ENCODE measurements at regions not wholly inside any gene's neighbourhood (a gene's known extent, or its start where the extent isn't known, plus 50 kb on each side); places are given as distances from the start of the nearest gene placed in this dataset.

DNA sequence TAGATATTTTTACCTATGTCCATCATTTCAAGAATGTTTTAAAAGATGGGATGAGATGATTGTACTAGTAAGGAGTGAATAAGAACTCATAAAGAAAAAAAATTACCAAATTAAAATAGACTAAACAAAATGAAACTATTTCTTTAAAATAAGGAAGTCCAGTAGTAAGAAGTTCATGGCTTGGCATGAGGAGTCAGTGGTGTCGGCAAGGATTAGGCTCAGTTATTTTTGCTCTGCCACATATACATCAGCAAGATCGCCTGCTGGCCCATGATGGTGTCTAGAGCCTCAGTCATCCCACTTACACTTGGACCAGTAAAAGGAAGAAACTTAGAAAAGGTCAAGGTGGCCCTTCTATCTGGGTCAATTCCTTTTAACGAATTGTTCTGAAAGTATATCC, 300.9 kb upstream of the SLC8A1 start:
- no peaks in the 10 kb centered on the region for H3K27me3 ChIP-seq (replicated peaks; ENCODE audit: control insufficient read depth, insufficient read depth, low read length)
- BruUV-seq (replicated peaks), result no TSS peak
- POLR2A ChIA-PET, result no interaction called here
- H3K9me3 Mint-ChIP-seq (ENCODE audit: unreplicated experiment), result no peaks in the 10 kb centered on the region
- no peak overlapping the region for H3K27ac Mint-ChIP-seq (ENCODE audit: unreplicated experiment)
- intact Hi-C loops (cut with micrococcal nuclease; ENCODE audit: unreplicated experiment), result no loop called here
- no peaks in the 10 kb centered on the region for H3K27me3 Mint-ChIP-seq (ENCODE audit: insufficient read depth, unreplicated experiment)
- no peaks in the 10 kb centered on the region for H3K4me1 Mint-ChIP-seq (ENCODE audit: low read depth, unreplicated experiment)
- H3K4me3 ChIP-seq (ENCODE audit: low read depth, low read length), result no peak overlapping the region
- TF ChIP-seq, protein P1, sequence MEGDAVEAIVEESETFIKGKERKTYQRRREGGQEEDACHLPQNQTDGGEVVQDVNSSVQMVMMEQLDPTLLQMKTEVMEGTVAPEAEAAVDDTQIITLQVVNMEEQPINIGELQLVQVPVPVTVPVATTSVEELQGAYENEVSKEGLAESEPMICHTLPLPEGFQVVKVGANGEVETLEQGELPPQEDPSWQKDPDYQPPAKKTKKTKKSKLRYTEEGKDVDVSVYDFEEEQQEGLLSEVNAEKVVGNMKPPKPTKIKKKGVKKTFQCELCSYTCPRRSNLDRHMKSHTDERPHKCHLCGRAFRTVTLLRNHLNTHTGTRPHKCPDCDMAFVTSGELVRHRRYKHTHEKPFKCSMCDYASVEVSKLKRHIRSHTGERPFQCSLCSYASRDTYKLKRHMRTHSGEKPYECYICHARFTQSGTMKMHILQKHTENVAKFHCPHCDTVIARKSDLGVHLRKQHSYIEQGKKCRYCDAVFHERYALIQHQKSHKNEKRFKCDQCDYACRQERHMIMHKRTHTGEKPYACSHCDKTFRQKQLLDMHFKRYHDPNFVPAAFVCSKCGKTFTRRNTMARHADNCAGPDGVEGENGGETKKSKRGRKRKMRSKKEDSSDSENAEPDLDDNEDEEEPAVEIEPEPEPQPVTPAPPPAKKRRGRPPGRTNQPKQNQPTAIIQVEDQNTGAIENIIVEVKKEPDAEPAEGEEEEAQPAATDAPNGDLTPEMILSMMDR (IDR thresholded peaks at IDR 0.05; ENCODE audit: insufficient read depth in 1 of 2, low read depth in 1 of 2, low read length in 1 of 2, severe bottlenecking in 1 of 2, unreplicated experiment in 1 of 2), result no peak
- no peak overlapping the region for H3K4me3 Mint-ChIP-seq (ENCODE audit: unreplicated experiment)
- no peaks in the 10 kb centered on the region for H3K9me3 ChIP-seq
- H3K36me3 ChIP-seq (ENCODE audit: control insufficient read depth, insufficient read depth, low read length), result no peaks in the 10 kb centered on the region
- DNase-seq, result no peak
- H3K36me3 Mint-ChIP-seq (ENCODE audit: insufficient read depth, unreplicated experiment), result no peaks in the 10 kb centered on the region
- CTCF ChIA-PET, result no interaction called here
- H3K4me1 ChIP-seq, result no peaks in the 10 kb centered on the region

- Mint-ChIP-seq H3K27ac (ENCODE audit: unreplicated experiment) (no peak overlapping the region), H3K27me3 (ENCODE audit: insufficient read depth, unreplicated experiment) (no peaks in the 10 kb centered on the region), H3K36me3 (ENCODE audit: insufficient read depth, unreplicated experiment) (no peaks in the 10 kb centered on the region), H3K9me3 (ENCODE audit: unreplicated experiment) (no peaks in the 10 kb centered on the region), H3K4me1 (ENCODE audit: low read depth, unreplicated experiment) (no peaks in the 10 kb centered on the region), H3K4me3 (ENCODE audit: unreplicated experiment) (no peak overlapping the region)
- TF ChIP-seq, protein P1 (IDR thresholded peaks at IDR 0.05; ENCODE audit: insufficient read depth in 1 of 2, low read depth in 1 of 2, low read length in 1 of 2, severe bottlenecking in 1 of 2, unreplicated experiment in 1 of 2), result no peak
- no peaks in the 10 kb centered on the region for H3K36me3 ChIP-seq (ENCODE audit: control insufficient read depth, insufficient read depth, low read length)
- ChIA-PET CTCF (no interaction called here), POLR2A (no interaction called here)
- H3K4me3 ChIP-seq (ENCODE audit: low read depth, low read length), result no peak overlapping the region
- intact Hi-C loops (cut with micrococcal nuclease; ENCODE audit: unreplicated experiment), result no loop called here
- no peaks in the 10 kb centered on the region for H3K27me3 ChIP-seq (replicated peaks; ENCODE audit: control insufficient read depth, insufficient read depth, low read length)
- H3K4me1 ChIP-seq, result no peaks in the 10 kb centered on the region
- DNase-seq, result no peak
- BruUV-seq (replicated peaks), result no TSS peak
- H3K9me3 ChIP-seq, result no peaks in the 10 kb centered on the region
These were observed 303.0 kb upstream of the SLC8A1 start for GRCh38 chr2:40754912-40755311.

DNA sequence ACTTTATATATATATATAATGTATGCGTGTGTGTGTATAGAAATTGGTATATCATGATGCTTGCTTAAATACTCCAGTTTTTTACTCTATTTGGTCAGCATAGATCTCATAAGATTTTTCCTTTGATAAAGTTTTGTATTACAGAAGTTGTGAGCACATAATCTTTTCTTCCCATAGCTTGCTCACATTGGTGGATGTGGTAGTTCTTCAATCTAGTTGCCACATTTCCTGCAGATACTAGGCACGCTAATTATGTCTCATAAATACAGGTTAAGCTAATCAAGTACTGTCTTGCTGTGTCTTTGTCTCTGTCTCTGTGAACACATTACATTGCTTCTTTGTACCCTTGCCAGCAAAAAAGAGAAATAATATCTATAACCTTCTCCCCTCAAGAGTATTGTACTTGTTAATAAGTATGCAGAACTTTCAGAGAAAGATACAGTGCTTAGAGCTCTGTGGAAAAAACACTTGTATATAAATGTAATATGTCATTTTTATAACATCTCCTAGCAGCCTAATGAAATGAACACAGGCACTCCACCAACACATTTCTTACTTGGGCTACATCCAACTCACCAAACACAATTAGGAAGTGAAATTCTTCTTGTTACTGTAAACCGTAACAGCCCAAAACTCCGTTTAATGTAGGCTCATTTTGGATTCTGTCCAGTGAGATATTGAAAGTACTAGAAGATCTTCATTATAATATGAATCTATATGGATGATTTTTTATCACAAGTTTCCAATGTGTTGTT, 306.7 kb upstream of the SLC8A1 start:
- Histone ChIP-seq H3K27me3 (replicated peaks; ENCODE audit: control insufficient read depth, insufficient read depth, low read length) (no peaks in the 10 kb centered on the region), H3K4me1 (no peaks in the 10 kb centered on the region), H3K4me3 (ENCODE audit: low read depth, low read length) (no peak overlapping the region), H3K36me3 (ENCODE audit: control insufficient read depth, insufficient read depth, low read length) (no peaks in the 10 kb centered on the region), H3K9me3 (no peaks in the 10 kb centered on the region)
- Mint-ChIP-seq H3K9me3 (ENCODE audit: unreplicated experiment) (no peaks in the 10 kb centered on the region), H3K4me1 (ENCODE audit: low read depth, unreplicated experiment) (no peaks in the 10 kb centered on the region), H3K27ac (ENCODE audit: unreplicated experiment) (no peak overlapping the region), H3K36me3 (ENCODE audit: insufficient read depth, unreplicated experiment) (no peaks in the 10 kb centered on the region), H3K4me3 (ENCODE audit: unreplicated experiment) (no peak overlapping the region), H3K27me3 (ENCODE audit: insufficient read depth, unreplicated experiment) (no peaks in the 10 kb centered on the region)
- TF ChIP-seq, protein P1 (IDR thresholded peaks at IDR 0.05; ENCODE audit: insufficient read depth in 1 of 2, low read depth in 1 of 2, low read length in 1 of 2, severe bottlenecking in 1 of 2, unreplicated experiment in 1 of 2), result no peak
- no peak for DNase-seq
- no TSS peak for BruUV-seq (replicated peaks)
- ChIA-PET CTCF (interaction anchor here (1.0 kb wide), 1 partner anchor 845 kb away, joined by 4 read pairs; no protein-coding TSS in a partner anchor), POLR2A (no interaction called here)
- intact Hi-C loops (cut with micrococcal nuclease; ENCODE audit: unreplicated experiment), result no loop called here
